Right ventricle myocardium inferior (tissue), 1 donor: ENCODE measurements at regions not wholly inside any gene's neighbourhood (a gene's known extent, or its start where the extent isn't known, plus 50 kb on each side); places are given as distances from the start of the nearest gene placed in this dataset.
"Not testable (repeated sequence)": the region's sequence is repeated elsewhere in the genome, so short reads cannot be mapped to it uniquely, and the experiment has no call there.

ENCODE experiments used
- ATAC-seq: fragments of 200-7000 bp; cut with Tn5 transposase; one replicate; pipeline ENCODE4 v1.9.1; 2020; ENCODE audit warnings: mild to moderate bottlenecking, moderate library complexity
- DNase-seq: peaks from one replicate; pipeline ENCODE4 v3.0.0; 2021; ENCODE audit errors: missing footprints
- intact Hi-C: fragments of 100-400 bp; cut with DNase I; formaldehyde crosslinking; loops from one replicate; pipeline ENCODE4 v1.11.0; 2022
- donor health status: DM: no; HTN: yes; CAD: no; lungs with severe emphysema.

DNA sequence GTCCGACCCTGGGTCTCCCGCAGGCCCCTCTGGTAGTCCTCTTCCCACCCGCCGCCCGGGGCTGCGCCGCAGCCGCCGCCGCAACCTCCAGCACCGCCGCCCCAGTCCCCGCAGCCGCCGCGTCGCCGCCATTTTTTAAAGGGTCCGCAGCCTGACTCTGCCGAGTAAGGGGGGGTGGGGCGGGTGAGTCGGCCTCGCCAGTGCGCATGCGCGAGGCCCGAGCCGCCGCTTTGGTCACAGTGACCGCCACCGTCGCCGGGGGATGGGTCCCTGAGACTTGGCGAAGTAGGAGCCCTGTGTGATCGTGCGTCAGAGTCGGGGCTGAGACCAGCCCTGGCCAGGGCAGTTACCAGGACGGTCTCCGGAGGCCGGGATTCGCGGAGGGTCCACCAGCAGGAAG, 532.8 kb downstream of the FOXD4L4 start:
- ATAC-seq = peak; percentile 60
- intact Hi-C loops = not testable (repeated sequence)

DNA sequence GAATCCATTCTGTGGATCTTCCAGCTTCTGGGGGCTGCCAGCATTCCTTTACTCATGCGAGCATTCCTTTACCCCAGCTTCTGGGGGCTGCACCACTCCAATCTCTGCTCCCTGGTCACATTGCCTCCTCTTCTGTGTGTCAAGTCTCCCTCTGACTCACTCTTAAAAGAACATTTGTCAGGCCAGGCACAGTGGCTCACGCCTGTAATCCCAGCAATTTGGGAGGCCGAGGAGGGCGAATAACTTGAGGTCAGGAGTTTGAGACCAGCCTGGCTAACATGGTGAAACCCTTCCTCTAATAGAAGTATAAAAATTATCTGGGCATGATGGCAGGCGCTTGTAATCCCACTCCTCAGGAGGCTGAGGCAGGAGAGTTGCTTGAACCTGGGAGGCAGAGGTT, 541.9 kb downstream of the FOXD4L4 start:
- ATAC-seq, intact Hi-C loops, DNase-seq: not testable (repeated sequence)

More for the DNA sequence above, 532.8 kb downstream of the FOXD4L4 start:
- peak; percentile 92 for DNase-seq
